ENCODE measurements at regions not wholly inside any gene's neighbourhood (a gene's known extent, or its start where the extent isn't known, plus 50 kb on each side); places are given as distances from the start of the nearest gene placed in this dataset.

- Mint-ChIP-seq H3K9me3 (ENCODE audit: insufficient read depth) (no peaks in the 10 kb centered on the region), H3K27me3 (ENCODE audit: low read depth) (no peaks in the 10 kb centered on the region), H3K36me3 (ENCODE audit: low read depth) (no peaks in the 10 kb centered on the region), H3K4me1 (ENCODE audit: low read depth) (no peaks in the 10 kb centered on the region), H3K27ac (no peak overlapping the region), H3K4me3 (no peak overlapping the region)
- DNase-seq, result no peak
- no peak for ATAC-seq
- POLR2A ChIA-PET, result no interaction called here
- CTCF ChIA-PET, result no interaction called here
Observed at GRCh38 chr13:73157031-73157430, 98.2 kb downstream of the KLF5 start.

- no peak for DNase-seq
- Mint-ChIP-seq H3K4me3 (no peak overlapping the region), H3K27me3 (ENCODE audit: low read depth) (no peaks in the 10 kb centered on the region), H3K4me1 (ENCODE audit: low read depth) (peaks cover 2% of the 10 kb centered on the region), H3K36me3 (ENCODE audit: low read depth) (no peaks in the 10 kb centered on the region), H3K27ac (no peak overlapping the region), H3K9me3 (ENCODE audit: insufficient read depth) (no peaks in the 10 kb centered on the region)
- POLR2A ChIA-PET, result no interaction called here
- CTCF ChIA-PET, result no interaction called here
- ATAC-seq, result no peak
Observed at GRCh38 chr13:73146707-73147106, 87.9 kb downstream of the KLF5 start.

GRCh38 chr13:73142071-73142470, 83.3 kb downstream of the KLF5 start:
- ChIA-PET POLR2A (no interaction called here), CTCF (no interaction called here)
- H3K9me3 Mint-ChIP-seq (ENCODE audit: insufficient read depth), result no peaks in the 10 kb centered on the region
- no peak for ATAC-seq
- H3K27me3 Mint-ChIP-seq (ENCODE audit: low read depth), result no peaks in the 10 kb centered on the region
- peaks cover 2% of the 10 kb centered on the region for H3K4me1 Mint-ChIP-seq (ENCODE audit: low read depth)
- no peak overlapping the region for H3K4me3 Mint-ChIP-seq
- H3K36me3 Mint-ChIP-seq (ENCODE audit: low read depth), result no peaks in the 10 kb centered on the region
- no peak overlapping the region for H3K27ac Mint-ChIP-seq
- DNase-seq, result no peak

GRCh38 chr13:73141292-73141771, 82.5 kb downstream of the KLF5 start:
- no peak overlapping the region for H3K27ac Mint-ChIP-seq
- ATAC-seq (no peak), DNase-seq (no peak)
- no peak overlapping the region for H3K4me3 Mint-ChIP-seq
- no peaks in the 10 kb centered on the region for H3K36me3 Mint-ChIP-seq (ENCODE audit: low read depth)
- ChIA-PET POLR2A (no interaction called here), CTCF (no interaction called here)
- no peaks in the 10 kb centered on the region for H3K9me3 Mint-ChIP-seq (ENCODE audit: insufficient read depth)
- peaks cover 2% of the 10 kb centered on the region for H3K4me1 Mint-ChIP-seq (ENCODE audit: low read depth)
- H3K27me3 Mint-ChIP-seq (ENCODE audit: low read depth), result no peaks in the 10 kb centered on the region

- Mint-ChIP-seq H3K9me3 (ENCODE audit: insufficient read depth) (no peaks in the 10 kb centered on the region), H3K27ac (no peak overlapping the region), H3K4me1 (ENCODE audit: low read depth) (peaks cover 2% of the 10 kb centered on the region), H3K4me3 (no peak overlapping the region), H3K27me3 (ENCODE audit: low read depth) (no peaks in the 10 kb centered on the region), H3K36me3 (ENCODE audit: low read depth) (no peaks in the 10 kb centered on the region)
- DNase-seq (no peak), ATAC-seq (no peak)
- ChIA-PET CTCF (no interaction called here), POLR2A (no interaction called here)
Observed at GRCh38 chr13:73140801-73141200, 82.0 kb downstream of the KLF5 start.

- ATAC-seq, result no peak
- Mint-ChIP-seq H3K4me1 (ENCODE audit: low read depth) (no peaks in the 10 kb centered on the region), H3K27ac (no peak overlapping the region), H3K9me3 (ENCODE audit: insufficient read depth) (no peaks in the 10 kb centered on the region), H3K36me3 (ENCODE audit: low read depth) (no peaks in the 10 kb centered on the region), H3K27me3 (ENCODE audit: low read depth) (no peaks in the 10 kb centered on the region), H3K4me3 (no peak overlapping the region)
- ChIA-PET POLR2A (interaction anchor here (0.6 kb wide), 1 partner anchor 159 kb away, joined by 3 read pairs; no protein-coding TSS in a partner anchor), CTCF (no interaction called here)
- DNase-seq, result no peak
Observed at GRCh38 chr13:73138638-73139491, 80.1 kb downstream of the KLF5 start.

- ChIA-PET POLR2A (interaction anchor here (0.6 kb wide), 1 partner anchor 158 kb away, joined by 3 read pairs; no protein-coding TSS in a partner anchor), CTCF (no interaction called here)
- no peaks in the 10 kb centered on the region for H3K4me1 Mint-ChIP-seq (ENCODE audit: low read depth)
- ATAC-seq (no peak), DNase-seq (no peak)
- H3K27me3 Mint-ChIP-seq (ENCODE audit: low read depth), result no peaks in the 10 kb centered on the region
- H3K9me3 Mint-ChIP-seq (ENCODE audit: insufficient read depth), result no peaks in the 10 kb centered on the region
- no peak overlapping the region for H3K4me3 Mint-ChIP-seq
- H3K36me3 Mint-ChIP-seq (ENCODE audit: low read depth), result no peaks in the 10 kb centered on the region
- no peak overlapping the region for H3K27ac Mint-ChIP-seq
Observed at GRCh38 chr13:73138276-73138637, 79.5 kb downstream of the KLF5 start.

- H3K4me3 Mint-ChIP-seq, result no peak overlapping the region
- H3K4me1 Mint-ChIP-seq (ENCODE audit: low read depth), result no peaks in the 10 kb centered on the region
- DNase-seq (no peak), ATAC-seq (no peak)
- ChIA-PET POLR2A (no interaction called here), CTCF (no interaction called here)
- H3K36me3 Mint-ChIP-seq (ENCODE audit: low read depth), result no peaks in the 10 kb centered on the region
- no peaks in the 10 kb centered on the region for H3K9me3 Mint-ChIP-seq (ENCODE audit: insufficient read depth)
- H3K27ac Mint-ChIP-seq, result no peak overlapping the region
- H3K27me3 Mint-ChIP-seq (ENCODE audit: low read depth), result no peaks in the 10 kb centered on the region
Observed at GRCh38 chr13:73136776-73137175, 78.0 kb downstream of the KLF5 start.

- CTCF ChIA-PET, result no interaction called here
- Mint-ChIP-seq H3K27ac (no peak overlapping the region), H3K27me3 (ENCODE audit: low read depth) (no peaks in the 10 kb centered on the region)
Observed at GRCh38 chr13:73133531-73133930, 74.7 kb downstream of the KLF5 start.

GRCh38 chr13:73131247-73131646, 72.4 kb downstream of the KLF5 start:
- ChIA-PET POLR2A (no interaction called here), CTCF (interaction anchor here (1.0 to 1.1 kb wide), 2 partner anchors 72 to 98 kb away, joined by 3 read pairs; partner anchors contain the start of gene KLF5)
- Mint-ChIP-seq H3K4me3 (no peak overlapping the region), H3K9me3 (ENCODE audit: insufficient read depth) (no peaks in the 10 kb centered on the region), H3K27ac (no peak overlapping the region), H3K4me1 (ENCODE audit: low read depth) (no peaks in the 10 kb centered on the region), H3K27me3 (ENCODE audit: low read depth) (no peaks in the 10 kb centered on the region), H3K36me3 (ENCODE audit: low read depth) (no peaks in the 10 kb centered on the region)
- no peak for DNase-seq
- no peak for ATAC-seq

More at GRCh38 chr13:73133531-73133930, 74.7 kb downstream of the KLF5 start:
- no peaks in the 10 kb centered on the region for H3K36me3 Mint-ChIP-seq (ENCODE audit: low read depth)
- no peaks in the 10 kb centered on the region for H3K4me1 Mint-ChIP-seq (ENCODE audit: low read depth)
- H3K9me3 Mint-ChIP-seq (ENCODE audit: insufficient read depth), result no peaks in the 10 kb centered on the region
- ATAC-seq, result no peak
- POLR2A ChIA-PET, result no interaction called here
- no peak for DNase-seq
- no peak overlapping the region for H3K4me3 Mint-ChIP-seq

- H3K4me1 Mint-ChIP-seq (ENCODE audit: low read depth), result no peaks in the 10 kb centered on the region
Observed at GRCh38 chr13:73129023-73129422, 70.2 kb downstream of the KLF5 start.

More at GRCh38 chr13:73129023-73129422, 70.2 kb downstream of the KLF5 start:
- DNase-seq, result no peak
- Mint-ChIP-seq H3K4me3 (no peak overlapping the region), H3K27me3 (ENCODE audit: low read depth) (no peaks in the 10 kb centered on the region), H3K27ac (no peak overlapping the region), H3K36me3 (ENCODE audit: low read depth) (no peaks in the 10 kb centered on the region), H3K9me3 (ENCODE audit: insufficient read depth) (no peaks in the 10 kb centered on the region)
- ChIA-PET CTCF (no interaction called here), POLR2A (no interaction called here)
- no peak for ATAC-seq
